HG03139 (cell line): ENCODE measurements at regions not wholly inside any gene's neighbourhood (a gene's known extent, or its start where the extent isn't known, plus 50 kb on each side); places are given as distances from the start of the nearest gene placed in this dataset.

Experiments
- ATAC-seq: cut with Tn5 transposase; IDR thresholded peaks from one replicate; pipeline ENCODE4 v1.9.1; 2021; ENCODE audit not compliant: unreplicated experiment

- no peak for ATAC-seq
These were observed 388.5 kb downstream of the LMO4 start for GRCh38 chr1:87717157-87717670.

GRCh38 chr1:87718241-87718950 lies 389.7 kb downstream of the LMO4 start:
- no peak for ATAC-seq

GRCh38 chr1:87719658-87720057 lies 391.0 kb downstream of the LMO4 start:
- no peak for ATAC-seq

GRCh38 chr1:87720561-87720960 lies 391.9 kb downstream of the LMO4 start:
- no peak for ATAC-seq

GRCh38 chr1:87723193-87723592 lies 394.5 kb downstream of the LMO4 start:
- no peak for ATAC-seq

GRCh38 chr1:87728169-87728568 lies 399.5 kb downstream of the LMO4 start:
- ATAC-seq: no peak

- no peak for ATAC-seq
These were observed 401.9 kb downstream of the LMO4 start for GRCh38 chr1:87730274-87731216.

GRCh38 chr1:87733386-87733785 lies 404.7 kb downstream of the LMO4 start:
- ATAC-seq: no peak

- no peak for ATAC-seq
These were observed 407.1 kb downstream of the LMO4 start for GRCh38 chr1:87735750-87736149.

- no peak for ATAC-seq
These were observed 410.5 kb downstream of the LMO4 start for GRCh38 chr1:87739141-87739540.

- no peak for ATAC-seq
These were observed 411.0 kb downstream of the LMO4 start for GRCh38 chr1:87739704-87740103.

GRCh38 chr1:87743256-87743655 lies 414.6 kb downstream of the LMO4 start:
- no peak for ATAC-seq

GRCh38 chr1:87744056-87744455 lies 415.4 kb downstream of the LMO4 start:
- ATAC-seq: no peak

- no peak for ATAC-seq
These were observed 416.1 kb downstream of the LMO4 start for GRCh38 chr1:87744763-87745162.

GRCh38 chr1:87753366-87753765 lies 424.7 kb downstream of the LMO4 start:
- no peak for ATAC-seq

- no peak for ATAC-seq
These were observed 425.5 kb downstream of the LMO4 start for GRCh38 chr1:87754139-87754538.

GRCh38 chr1:87757676-87758075 lies 429.0 kb downstream of the LMO4 start:
- no peak for ATAC-seq

- ATAC-seq: no peak
These were observed 430.9 kb downstream of the LMO4 start for GRCh38 chr1:87759421-87760087.

GRCh38 chr1:87760155-87760554 lies 431.5 kb downstream of the LMO4 start:
- ATAC-seq: no peak

- no peak for ATAC-seq
These were observed 432.0 kb downstream of the LMO4 start for GRCh38 chr1:87760654-87761053.

- no peak for ATAC-seq
These were observed 434.8 kb downstream of the LMO4 start for GRCh38 chr1:87763483-87763882.
